ENCODE measurements at regions not wholly inside any gene's neighbourhood (a gene's known extent, or its start where the extent isn't known, plus 50 kb on each side); places are given as distances from the start of the nearest gene placed in this dataset.

GRCh38 chrX:124818033-124818432, 471.7 kb downstream of the SH2D1A start:
- TF ChIP-seq RAD21 (IDR thresholded peaks at IDR 0.05; ENCODE audit: low read depth): no peak
- TF ChIP-seq EGR1 (IDR thresholded peaks at IDR 0.05; ENCODE audit: low read depth): no peak
- no peak for TF ChIP-seq ZNF274 (IDR thresholded peaks at IDR 0.05; ENCODE audit: low read depth, low read length)
- TF ChIP-seq CTCF (IDR thresholded peaks at IDR 0.05 in 2 of 3, conservative IDR thresholded peaks at IDR 0.05 in 1 of 3; ENCODE audit: borderline replicate concordance in 1 of 3, insufficient read depth in 1 of 3, low read depth in 2 of 3, low read length in 2 of 3): no peak
- TF ChIP-seq EZH2 (IDR thresholded peaks at IDR 0.05): no peak
- TF ChIP-seq MAX (IDR thresholded peaks at IDR 0.05): no peak
- no peak for TF ChIP-seq TCF7L2 (IDR thresholded peaks at IDR 0.05; ENCODE audit: borderline replicate concordance, extremely low read depth, insufficient read depth, insufficient read length)
- TF ChIP-seq POLR2A (IDR thresholded peaks at IDR 0.05; ENCODE audit: borderline replicate concordance, extremely low read depth, insufficient read depth, insufficient read length): no peak
- TF ChIP-seq JUND (IDR thresholded peaks at IDR 0.05): no peak
- no peak for TF ChIP-seq CEBPB (IDR thresholded peaks at IDR 0.05; ENCODE audit: low read depth)
- no peak for TF ChIP-seq ZFX (IDR thresholded peaks at IDR 0.05)
- no peak for TF ChIP-seq POLR2AphosphoS5 (IDR thresholded peaks at IDR 0.05; ENCODE audit: low read depth, low read length)
- no peak for TF ChIP-seq SIN3A (IDR thresholded peaks at IDR 0.05; ENCODE audit: low read depth)

All from HCT116 (cell line).